ENCODE measurements at regions not wholly inside any gene's neighbourhood (a gene's known extent, or its start where the extent isn't known, plus 50 kb on each side); places are given as distances from the start of the nearest gene placed in this dataset.

GRCh38 chr4:180578175-180578574 lies 1665.0 kb upstream of the TENM3 start:
- TF ChIP-seq CTCF (IDR thresholded peaks at IDR 0.05; ENCODE audit: low read length) (no peak), EZH2 (optimal IDR thresholded peaks at IDR 0.05; ENCODE audit: low read depth, low read length) (no peak)

Data from MM.1S (cell line).